Suppressor macrophage treated with lipopolysaccharide for 4 hours (primary cell): ENCODE measurements at regions not wholly inside any gene's neighbourhood (a gene's known extent, or its start where the extent isn't known, plus 50 kb on each side); places are given as distances from the start of the nearest gene placed in this dataset.
A peak's percentile ranks its signal among the peaks of the same experiment; 100 is the strongest.

Experiments used
- DNase-seq: peaks from one replicate; pipeline ENCODE4 v3.0.0-alpha.2; 2020

DNA sequence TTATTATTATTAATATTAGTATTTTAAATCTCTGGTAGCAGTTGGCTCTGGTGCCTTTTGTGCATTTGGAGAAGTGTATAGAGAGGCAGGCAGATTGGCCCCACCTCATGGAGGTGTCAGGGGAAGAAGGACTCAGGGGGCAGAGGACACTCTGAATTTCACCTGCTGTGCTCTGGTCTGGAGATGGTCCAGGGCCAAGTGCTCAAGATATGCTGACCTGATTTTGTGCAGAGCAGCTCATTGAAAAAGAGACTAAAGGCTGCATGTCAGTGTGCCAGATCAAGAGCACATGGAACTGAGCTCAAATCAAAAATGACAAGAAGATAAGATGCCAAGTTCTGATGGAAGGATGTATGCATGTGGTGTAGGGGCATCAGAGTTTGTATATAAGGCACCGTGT is 323.6 kb upstream of the TNP1 start:
- DNase-seq = no peak

DNA sequence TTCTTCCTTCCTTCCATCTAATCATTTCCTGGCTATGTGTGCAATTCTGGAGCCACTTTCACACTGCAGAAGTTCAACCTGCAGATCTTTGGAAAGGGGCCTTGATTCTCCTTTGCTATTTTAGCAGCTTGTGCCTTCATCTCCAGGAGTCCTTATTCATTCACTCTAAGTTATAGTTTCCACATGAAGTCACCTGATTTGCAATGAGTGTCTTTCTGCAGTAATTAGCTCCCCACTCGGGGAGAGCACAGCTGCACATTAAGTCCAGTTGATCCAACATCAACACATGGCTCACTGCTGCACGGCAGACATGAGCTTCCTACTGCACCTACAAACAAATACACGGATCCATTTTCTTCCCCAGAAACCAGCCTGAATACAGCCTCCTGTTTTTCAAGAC is 323.1 kb upstream of the TNP1 start:
- no peak for DNase-seq

DNA sequence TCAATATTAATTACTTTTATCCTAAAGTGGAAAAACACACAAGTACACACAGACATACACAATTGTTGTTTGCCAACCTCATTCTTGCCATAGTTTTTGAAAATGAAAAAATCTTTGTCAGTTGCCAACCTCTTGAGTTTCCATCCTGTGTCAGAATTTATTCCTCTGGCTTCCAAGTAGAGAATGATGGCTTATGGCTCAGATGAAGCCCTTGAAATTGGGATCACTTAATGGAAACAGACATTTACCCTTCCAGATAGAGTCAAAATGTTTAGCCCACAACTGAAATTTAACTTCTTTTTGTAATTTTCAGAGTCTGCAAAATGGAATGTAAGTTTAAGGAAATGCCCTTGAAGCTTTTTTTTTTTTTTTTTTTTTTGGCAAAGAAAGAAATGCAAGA is 321.6 kb upstream of the TNP1 start:
- no peak for DNase-seq

DNA sequence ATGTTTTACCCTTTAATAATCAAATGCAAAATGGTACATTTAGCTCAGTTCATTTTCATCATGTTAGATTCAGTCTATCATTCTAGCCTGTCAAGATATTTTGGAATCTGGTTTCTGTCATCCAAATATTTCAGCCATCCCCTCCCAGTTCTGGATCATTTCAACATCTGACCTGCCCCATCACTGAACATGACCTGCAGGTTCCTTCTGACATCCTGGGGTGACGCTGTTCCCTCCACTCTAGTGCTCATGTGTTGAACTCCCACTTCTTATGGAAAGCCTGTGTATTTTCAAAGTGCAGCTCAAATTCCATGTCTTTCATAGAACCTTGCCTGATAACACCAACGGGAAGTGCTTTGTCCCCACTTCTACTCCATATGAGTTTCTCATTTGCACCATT is 320.0 kb upstream of the TNP1 start:
- DNase-seq = no peak

DNA sequence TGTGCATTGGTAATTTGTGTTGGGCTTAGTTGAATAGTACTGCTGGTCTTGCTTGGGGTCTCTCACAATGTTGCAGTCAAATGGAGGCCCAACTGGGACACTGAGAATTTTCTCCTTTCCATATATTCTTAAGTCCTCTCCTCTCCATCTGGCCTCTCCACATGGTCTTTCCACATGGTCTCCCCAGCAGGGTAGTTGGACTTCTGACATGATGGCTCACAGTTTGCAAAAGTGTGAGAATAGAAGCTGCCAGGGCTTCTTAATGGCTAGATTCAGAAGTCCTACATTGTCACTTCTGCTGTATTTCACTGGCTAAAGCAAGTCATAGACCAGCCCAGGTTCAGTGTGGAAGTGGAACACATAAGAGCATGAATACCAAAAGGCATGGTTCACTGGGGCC is 318.5 kb upstream of the TNP1 start:
- DNase-seq = no peak

DNA sequence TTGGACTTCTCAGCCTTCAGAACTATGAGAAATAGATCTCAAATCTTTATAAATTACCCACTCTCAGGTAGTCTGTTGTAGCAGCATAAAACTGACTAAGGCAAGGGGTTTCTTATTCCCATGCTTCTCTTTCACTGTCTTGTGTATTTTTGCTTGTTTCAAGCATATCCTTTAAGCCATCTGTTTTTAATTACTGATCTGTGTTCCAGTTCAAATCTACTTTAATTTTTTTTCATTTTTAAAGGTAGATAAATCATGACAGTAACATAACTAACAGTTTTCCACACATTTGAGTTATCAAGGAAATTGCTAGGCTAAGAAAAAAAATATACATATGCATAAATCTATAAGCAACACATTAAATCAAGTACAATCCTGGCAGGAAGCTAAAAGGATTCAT is 317.9 kb upstream of the TNP1 start:
- no peak for DNase-seq

DNA sequence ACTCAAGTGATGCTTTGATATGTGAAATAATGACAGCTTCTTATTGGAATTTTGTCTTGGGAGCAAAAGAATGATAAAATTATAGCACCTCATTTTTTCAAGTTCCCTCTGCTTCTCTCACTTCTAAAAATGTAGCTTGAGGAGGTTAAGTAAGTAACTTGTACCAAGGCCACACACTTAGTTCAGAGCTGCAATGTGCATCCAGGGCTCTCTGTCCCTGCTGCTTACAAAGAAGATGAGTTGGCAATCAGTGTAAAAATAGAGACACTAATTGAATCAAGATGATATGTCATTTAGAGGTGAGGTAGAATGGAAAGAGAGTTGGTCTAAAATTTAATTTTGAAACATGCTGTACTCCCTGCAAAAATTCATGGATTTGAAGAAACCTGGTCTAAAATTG is 312.0 kb upstream of the TNP1 start:
- DNase-seq = no peak

DNA sequence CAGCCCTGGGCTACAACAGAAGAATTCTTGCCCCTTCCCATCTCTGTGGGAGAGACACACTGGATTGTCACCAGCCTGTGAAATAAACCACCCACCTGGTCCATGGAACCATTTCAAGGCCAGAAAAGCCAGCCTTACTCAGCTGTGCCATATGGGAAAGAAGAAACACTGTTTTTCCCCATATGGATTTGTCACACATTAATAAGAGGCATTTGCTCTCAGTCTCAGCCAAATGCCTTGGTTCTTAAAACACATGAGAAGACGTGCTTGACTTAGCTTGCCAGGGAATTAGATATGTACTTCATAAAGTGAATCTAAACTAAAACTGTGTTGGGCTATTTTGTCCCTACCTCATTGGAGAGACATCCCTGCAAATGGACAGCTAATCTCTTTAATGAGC is 308.6 kb upstream of the TNP1 start:
- no peak for DNase-seq

DNA sequence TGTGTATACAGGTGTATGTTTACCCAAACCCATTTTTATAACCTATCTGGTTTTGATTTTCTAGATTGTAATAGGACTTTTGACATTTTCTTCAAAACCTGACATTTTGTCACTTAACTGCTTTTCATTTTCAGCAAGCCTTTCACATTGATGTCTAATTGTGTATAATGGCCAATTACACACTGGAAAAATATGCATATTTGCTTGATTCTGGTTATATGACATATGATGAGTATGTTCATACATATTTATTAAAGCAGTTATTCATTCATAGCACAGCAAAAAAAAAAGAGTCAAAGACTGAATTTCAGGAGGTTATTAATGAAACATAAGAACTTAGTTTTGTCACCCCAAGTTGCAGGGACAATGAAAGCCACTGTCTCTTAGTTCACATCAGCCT is 307.7 kb upstream of the TNP1 start:
- DNase-seq = no peak

DNA sequence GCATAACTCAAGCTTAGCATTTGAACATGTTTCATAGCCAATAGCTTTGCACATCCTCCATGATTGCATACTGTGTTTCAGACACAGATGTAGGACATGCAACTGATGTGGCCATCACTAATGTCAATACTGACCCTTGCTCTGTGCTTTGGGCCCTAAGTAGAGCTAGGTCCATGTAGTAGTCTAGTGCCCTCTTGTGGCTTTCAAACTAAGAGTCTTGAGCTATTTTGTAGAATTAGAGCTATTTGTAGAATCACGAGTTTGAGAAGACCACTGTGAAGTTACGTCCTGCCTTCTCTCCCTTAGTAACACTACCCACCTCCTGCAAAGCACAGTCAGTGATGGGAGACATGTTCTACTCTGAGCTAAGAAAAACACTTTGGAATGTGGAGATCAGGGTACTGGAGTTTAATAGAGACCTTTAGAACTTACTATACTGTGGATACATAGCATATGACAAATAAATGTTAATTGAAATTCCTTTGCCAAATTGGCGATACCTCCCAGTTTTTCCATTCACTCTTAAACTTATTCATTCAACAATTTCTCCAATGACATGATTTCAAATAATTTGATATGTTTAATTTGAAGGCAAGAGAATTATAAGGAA is 306.5 kb upstream of the TNP1 start:
- DNase-seq = peak; percentile 69

DNA sequence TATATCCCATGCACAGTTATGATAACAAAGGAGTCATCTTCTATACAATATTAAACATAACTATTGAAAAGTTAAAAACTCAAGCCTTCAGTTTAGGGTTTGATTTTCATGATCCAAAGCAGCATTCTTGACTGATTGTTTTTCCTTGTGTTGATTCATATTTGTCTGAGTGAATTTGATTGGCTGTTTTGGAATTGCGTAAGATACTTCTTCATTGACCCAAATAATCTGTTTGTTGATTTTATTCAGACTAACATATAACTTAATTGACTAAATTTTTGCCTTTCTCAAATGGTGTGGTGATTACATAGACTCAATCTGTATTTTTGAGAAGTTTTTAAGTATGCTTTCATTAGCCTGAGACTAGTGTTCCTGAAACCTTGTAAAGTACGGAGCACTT is 305.7 kb upstream of the TNP1 start:
- DNase-seq = no peak

DNA sequence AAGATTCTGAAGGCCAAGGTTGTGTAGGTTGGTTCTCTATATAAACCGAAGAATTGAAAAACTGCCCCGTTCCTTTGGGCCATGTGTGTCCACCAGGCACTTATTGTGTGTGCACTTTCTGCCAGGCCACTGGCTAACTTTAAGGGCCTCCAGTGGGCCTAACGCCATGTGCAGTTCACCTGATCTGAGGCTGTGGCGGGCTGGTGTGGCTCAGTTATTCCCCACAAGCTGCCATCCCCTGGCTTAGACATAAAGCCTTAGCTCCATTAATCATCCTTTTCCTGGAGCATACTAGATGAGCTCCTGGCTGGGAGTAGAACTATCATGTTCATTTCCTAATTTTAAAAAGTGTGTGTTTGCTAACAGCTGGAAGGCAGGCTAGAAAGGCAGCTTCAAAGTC is 304.1 kb upstream of the TNP1 start:
- no peak for DNase-seq

DNA sequence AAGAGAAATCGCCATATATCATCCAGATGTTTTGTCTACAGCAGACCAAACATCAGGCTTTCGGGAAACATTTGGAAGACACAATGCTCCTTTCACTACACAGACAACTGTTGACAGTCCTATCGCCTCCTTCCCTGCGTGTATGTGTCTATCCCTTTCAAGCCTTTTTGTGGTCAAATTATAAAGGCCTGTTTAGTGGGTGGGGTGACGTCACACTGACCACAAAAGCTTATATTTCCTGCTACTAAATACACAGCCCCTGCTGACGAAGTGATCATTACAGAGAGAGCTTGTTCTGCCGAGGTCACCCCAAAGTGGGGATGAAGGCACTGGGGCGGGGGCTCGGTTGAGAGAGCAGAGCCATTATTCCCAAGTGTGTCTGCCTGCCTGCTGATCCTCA is 302.7 kb upstream of the TNP1 start:
- peak; percentile 67 for DNase-seq

DNA sequence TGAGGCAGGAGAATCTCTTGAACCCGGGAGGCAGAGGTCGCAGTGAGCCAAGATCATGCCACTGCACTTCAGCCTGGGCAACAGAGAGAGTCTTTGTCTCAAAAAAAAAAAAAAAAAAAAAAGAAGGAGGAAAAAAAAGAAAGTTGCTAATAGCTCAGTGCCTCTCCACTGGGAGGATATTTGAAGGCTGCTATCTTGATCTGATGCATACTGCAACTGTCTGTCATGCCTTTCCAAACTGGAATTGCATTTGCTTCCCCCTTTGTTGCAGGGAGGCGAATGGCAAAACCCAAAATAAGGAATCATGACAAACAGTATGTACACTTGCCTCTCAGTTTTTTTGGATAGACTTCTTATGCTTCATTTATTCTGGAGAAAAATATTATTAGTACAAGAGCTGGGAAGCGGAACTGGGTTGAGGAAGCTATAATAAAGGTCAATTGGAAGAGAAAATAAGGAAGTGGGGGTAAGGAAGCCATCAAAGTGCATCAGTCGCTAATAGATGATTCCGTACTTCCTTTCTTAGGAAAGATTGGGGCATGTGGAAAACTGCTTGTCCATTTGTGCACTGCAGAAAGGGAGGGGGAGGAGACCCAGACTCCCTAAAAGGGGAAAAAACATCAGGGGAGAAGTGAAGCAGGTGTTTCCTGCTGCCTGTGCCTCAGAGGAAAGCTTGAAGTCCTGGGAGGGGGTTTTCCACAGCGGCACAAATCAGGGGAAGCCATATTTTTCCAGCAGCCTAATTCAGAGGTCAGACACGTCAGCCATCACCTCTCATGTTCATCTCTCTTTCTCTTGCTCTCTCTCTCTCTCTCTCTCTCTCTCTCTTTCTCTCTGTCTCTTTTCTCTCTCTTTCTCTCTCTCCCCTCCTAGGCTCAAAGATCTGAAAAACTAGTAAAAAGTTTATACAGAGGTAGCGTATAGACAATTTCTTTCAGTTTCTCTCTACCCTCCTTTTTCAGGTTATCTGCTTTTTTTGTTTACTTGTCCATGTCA is 301.4 kb upstream of the TNP1 start:
- DNase-seq = peak; percentile 71

DNA sequence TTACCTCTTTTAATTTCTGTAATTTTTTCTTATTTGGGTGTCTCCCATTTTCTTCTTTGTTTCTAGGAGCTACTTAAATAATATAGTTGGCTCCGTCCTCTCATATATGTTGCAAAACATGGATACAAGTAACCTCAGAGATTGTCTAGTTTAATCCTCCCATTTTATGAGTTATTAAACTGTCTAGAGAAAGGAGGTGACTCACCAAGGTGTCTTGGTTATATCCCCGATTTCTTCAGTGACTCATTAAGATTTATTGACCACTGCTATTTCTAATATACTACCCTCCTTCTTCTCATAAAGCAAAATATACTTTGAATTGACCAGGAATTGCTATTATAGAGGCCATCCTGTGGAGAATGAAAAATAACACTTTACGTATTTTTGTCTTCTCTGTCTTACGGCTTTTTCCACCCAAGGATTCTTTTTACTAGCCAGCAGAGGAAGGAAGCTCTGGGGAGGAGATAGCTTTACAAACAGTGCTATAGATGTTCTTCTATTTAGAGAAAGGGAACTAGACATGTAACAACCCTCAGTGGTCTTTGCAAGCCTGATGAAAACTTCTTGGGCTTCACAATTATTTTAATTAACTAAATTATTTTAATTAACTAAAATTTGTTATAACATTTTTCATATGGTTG is 300.4 kb upstream of the TNP1 start:
- DNase-seq = no peak

DNA sequence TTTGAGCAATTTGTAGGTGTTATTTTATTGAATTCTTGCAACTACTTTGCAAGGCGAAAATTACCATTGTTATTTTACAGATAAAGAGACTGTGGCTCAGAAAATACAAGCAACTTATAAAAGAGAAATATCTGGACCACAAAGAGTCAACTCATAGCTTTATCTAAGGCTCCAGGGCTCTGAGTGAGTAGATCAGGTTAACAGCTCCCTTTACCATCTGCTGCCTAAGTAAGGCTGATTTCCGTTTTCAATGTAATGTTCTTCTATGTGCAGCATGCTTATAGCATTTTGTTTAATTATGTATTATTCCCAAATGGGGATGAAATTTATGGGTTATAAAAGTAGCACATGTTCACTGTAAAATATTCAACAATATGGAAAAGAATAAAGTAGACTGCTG is 299.1 kb upstream of the TNP1 start:
- DNase-seq = no peak

DNA sequence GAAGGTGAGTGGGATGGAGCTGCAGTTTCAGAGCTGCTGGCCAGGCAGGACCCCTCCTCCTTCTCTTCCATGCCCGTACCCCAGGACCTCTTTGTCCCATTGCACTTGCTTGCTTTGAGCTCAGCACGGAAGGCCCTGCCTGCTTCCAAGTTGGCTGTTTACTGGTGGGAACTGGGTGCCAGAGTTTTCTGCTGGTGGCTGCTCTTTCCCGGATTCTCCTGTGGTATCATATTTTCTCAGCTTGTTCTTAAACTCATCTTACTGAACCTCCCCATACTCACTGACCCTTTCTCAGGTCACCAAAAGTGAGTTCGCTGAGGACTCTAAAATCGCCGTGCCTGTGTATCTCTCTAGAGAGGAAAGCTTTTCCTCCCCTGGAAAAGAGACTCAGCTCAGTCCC is 297.7 kb upstream of the TNP1 start:
- DNase-seq = no peak

DNA sequence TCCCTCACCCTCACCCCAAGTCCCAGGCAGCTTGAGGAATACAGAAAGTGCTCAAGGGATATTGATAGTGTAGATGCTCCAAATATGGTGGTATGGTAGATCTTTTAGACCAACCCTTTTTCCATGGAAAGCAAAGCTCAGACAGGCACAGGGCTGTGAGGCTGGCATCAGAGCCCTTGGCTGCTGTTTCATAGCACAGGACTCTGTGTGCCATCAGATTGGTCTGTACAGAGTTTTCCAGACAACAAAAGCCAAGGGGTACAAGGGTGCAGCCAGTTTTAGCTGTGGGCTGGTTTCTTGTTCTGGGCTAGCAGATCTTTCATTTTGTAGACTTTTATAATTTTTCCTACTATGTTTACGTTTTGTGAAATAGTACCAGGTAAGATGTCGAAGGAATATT is 296.9 kb upstream of the TNP1 start:
- DNase-seq = no peak

DNA sequence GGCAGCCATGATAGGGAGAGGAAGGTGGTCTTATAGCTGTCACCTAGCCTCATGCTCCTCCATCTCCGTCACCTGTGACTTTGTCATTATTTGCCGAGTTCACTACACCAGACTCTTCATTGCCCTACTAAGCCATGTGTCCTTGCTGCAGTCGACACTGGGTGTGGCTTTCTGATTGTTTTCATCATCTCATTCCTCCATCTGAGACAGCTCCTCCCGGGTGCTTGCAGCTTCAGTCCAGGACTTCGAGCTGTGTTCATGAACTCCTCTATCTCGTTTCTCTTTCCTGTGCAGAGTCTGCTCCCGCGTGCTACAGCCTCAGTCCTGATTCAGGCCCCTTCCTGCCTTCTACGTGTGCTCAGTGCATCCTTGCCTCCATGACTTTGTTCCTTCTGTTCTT is 295.1 kb upstream of the TNP1 start:
- no peak for DNase-seq

DNA sequence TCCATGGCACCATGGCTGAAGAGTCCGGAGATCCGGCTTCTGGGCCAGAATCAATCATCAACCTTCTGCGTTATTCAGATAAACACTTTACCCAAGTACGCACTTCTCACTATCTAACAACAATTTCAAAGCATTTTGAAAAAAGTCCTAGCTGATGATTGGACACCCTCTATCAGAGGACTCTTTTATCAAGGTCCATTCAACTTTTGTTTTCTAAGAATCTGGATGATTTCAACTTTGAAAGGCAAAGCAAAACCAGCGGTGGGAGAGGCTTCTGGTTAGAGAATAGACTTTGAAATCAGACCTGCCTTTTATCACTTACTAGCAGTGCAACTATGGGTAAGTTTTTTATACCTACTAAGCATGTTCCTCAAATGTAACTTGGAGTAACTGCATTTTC is 293.6 kb upstream of the TNP1 start:
- DNase-seq = no peak

DNA sequence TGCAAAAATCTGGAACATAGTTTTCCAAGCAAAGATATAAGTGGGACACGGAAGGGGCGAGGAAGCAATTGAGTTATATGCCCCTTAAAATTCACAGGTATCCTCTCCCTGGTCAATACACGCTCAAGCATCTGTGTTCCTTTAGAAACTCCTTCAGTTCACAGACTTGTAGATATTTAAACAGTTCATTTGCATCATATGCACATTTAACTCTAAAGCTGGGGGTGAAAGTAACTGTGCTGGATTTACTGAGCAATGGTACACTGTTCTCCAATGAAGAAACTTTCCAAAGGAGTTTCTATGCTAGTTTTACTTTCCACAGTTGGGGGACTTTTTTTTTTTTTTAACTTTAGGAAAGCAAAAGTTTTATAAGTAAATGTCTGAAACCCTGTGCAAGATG is 293.0 kb upstream of the TNP1 start:
- DNase-seq = no peak

DNA sequence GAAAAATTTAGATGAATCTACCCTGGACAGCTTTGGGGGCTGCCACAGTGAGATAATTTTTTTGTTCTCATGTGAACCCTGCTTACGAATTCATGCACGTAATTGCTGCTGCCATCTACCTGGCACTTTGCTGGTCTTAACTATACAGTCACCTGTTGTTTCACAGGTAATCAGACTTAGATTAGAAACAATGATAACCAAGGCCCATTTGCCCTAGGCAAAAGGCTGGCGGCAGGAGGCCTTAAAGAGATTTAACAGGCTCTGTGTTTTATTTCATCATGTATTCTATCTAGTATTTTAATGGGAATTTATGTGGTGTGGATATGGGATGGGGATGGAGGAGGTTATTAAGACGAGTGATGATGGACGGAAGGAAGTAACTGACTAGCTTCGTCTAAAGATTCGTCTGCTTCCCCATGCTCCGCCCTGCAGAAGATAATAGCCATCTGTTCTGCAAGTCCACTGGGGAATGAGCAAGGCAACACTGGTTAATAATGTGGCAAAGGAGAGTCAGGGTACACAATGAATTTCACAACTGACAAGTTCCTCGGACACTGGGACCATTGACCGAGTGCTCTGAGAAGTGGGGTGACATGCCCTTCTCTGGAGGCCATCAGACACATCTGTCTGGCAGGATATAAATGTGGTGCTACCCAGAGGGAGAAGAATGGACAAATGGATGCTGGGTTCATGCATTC is 291.8 kb upstream of the TNP1 start:
- no peak for DNase-seq

DNA sequence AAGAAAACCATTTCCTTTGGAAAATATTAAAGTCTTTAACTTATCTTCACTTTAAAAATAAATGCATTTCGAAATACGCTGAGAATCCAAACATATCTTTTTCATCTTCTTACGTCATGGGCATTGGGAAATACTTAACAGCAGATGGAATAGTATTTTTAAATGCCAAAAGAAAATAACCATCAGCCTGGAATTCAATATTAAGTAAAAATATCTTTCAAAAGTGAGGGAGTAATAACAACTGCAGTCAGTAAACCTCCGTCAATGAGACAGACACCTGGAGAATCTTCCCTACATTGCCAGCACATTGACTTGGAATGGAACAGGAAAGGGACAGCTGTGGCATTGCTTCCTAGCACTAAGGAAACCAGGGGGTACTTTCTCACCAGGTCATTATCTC is 290.4 kb upstream of the TNP1 start:
- no peak for DNase-seq
